ENCODE measurements at regions not wholly inside any gene's neighbourhood (a gene's known extent, or its start where the extent isn't known, plus 50 kb on each side); places are given as distances from the start of the nearest gene placed in this dataset.

- TF ChIP-seq CTCF (IDR thresholded peaks at IDR 0.05) = no peak
- no peaks in the 10 kb centered on the region for H3K27me3 ChIP-seq
- intact Hi-C loops (cut with DNase I) = no loop called here
- no peak overlapping the region for H3K27ac ChIP-seq
- H3K4me3 ChIP-seq = no peak overlapping the region
- peaks cover 0 to 9% of the 10 kb centered on the region in 2 donors for H3K9me3 ChIP-seq
- H3K36me3 ChIP-seq = no peaks in the 10 kb centered on the region
- DNase-seq (ENCODE audit: low spot score in 2 of 2) = no peak
- no peaks in the 10 kb centered on the region for H3K4me1 ChIP-seq
Observed at GRCh38 chr21:28561772-28562171, 430.9 kb downstream of the LTN1 start.

GRCh38 chr21:28554660-28555475 is 437.8 kb downstream of the LTN1 start:
- intact Hi-C loops (cut with DNase I) = no loop called here
- H3K36me3 ChIP-seq = no peaks in the 10 kb centered on the region
- no peaks in the 10 kb centered on the region for H3K27me3 ChIP-seq
- no peak overlapping the region for H3K4me3 ChIP-seq
- no peak for TF ChIP-seq CTCF (IDR thresholded peaks at IDR 0.05)
- H3K27ac ChIP-seq = no peak overlapping the region
- DNase-seq (ENCODE audit: low spot score in 2 of 2) = no peak
- H3K4me1 ChIP-seq = no peaks in the 10 kb centered on the region
- peaks cover 0 to 8% of the 10 kb centered on the region in 2 donors for H3K9me3 ChIP-seq

- Histone ChIP-seq H3K9me3 (no peaks in the 10 kb centered on the region), H3K36me3 (no peaks in the 10 kb centered on the region), H3K4me1 (no peaks in the 10 kb centered on the region), H3K27me3 (no peaks in the 10 kb centered on the region), H3K27ac (no peak overlapping the region), H3K4me3 (no peak overlapping the region)
- TF ChIP-seq CTCF (IDR thresholded peaks at IDR 0.05) = no peak
- intact Hi-C loops (cut with DNase I) = no loop called here
- no peak for DNase-seq (ENCODE audit: low spot score in 2 of 2)
Observed at GRCh38 chr21:28550057-28550825, 442.4 kb downstream of the LTN1 start.

GRCh38 chr21:28548291-28548690 is 444.4 kb downstream of the LTN1 start:
- no peaks in the 10 kb centered on the region for H3K27me3 ChIP-seq
- H3K4me3 ChIP-seq = no peak overlapping the region
- no peak for TF ChIP-seq CTCF (IDR thresholded peaks at IDR 0.05)
- H3K27ac ChIP-seq = no peak overlapping the region
- DNase-seq (ENCODE audit: low spot score in 2 of 2) = no peak
- H3K36me3 ChIP-seq = no peaks in the 10 kb centered on the region
- H3K4me1 ChIP-seq = no peaks in the 10 kb centered on the region
- no peaks in the 10 kb centered on the region for H3K9me3 ChIP-seq
- intact Hi-C loops (cut with DNase I) = no loop called here

- Histone ChIP-seq H3K9me3 (no peaks in the 10 kb centered on the region), H3K27ac (no peak overlapping the region), H3K27me3 (no peaks in the 10 kb centered on the region), H3K4me3 (no peak overlapping the region), H3K4me1 (no peaks in the 10 kb centered on the region), H3K36me3 (no peaks in the 10 kb centered on the region)
- intact Hi-C loops (cut with DNase I) = no loop called here
- no peak for DNase-seq (ENCODE audit: low spot score in 2 of 2)
- no peak for TF ChIP-seq CTCF (IDR thresholded peaks at IDR 0.05)
Observed at GRCh38 chr21:28547766-28548165, 444.9 kb downstream of the LTN1 start.
